Neural progenitor cell (in vitro differentiated cells): ENCODE measurements at regions not wholly inside any gene's neighbourhood (a gene's known extent, or its start where the extent isn't known, plus 50 kb on each side); places are given as distances from the start of the nearest gene placed in this dataset.

Source experiments
- CTCF ChIP-seq: fragments of 200-600 bp; sonication (generic); IDR thresholded peaks from 2 replicates; pipeline ENCODE4 v1.5.1; 2017; ENCODE audit warnings: antibody characterized with exemption, mild to moderate bottlenecking
- EZH2 ChIP-seq: fragments of 200-600 bp; sonication (generic); IDR thresholded peaks from 2 replicates; pipeline ENCODE4 v1.6.1; 2017; ENCODE audit warnings: antibody characterized with exemption, mild to moderate bottlenecking, moderate library complexity

GRCh38 chr14:45673420-45673819 lies 420.4 kb upstream of the MIS18BP1 start:
- TF ChIP-seq CTCF, result no peak
- TF ChIP-seq EZH2, result no peak
